ENCODE measurements at regions not wholly inside any gene's neighbourhood (a gene's known extent, or its start where the extent isn't known, plus 50 kb on each side); places are given as distances from the start of the nearest gene placed in this dataset.

DNA sequence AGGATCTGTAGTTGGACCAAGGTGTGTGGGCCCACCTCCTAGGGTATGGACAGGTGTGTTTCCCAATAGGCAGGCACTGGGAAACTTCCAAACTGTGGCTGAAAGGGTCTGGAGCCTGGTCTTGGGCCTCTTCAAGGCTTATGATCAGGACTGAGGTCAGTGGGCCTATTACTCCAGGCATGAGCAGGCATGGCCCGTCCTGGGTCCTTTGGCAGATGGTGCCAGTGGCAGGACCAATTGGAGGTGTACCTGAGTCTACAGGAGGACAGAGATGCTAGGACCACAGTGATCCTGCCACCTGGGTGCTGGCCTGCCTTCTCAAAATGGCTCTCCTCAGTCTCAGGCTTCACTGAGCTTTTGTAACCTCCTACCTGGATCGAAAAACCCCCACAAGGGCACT, 95.4 kb downstream of the RAB18 start:
- no peak for DNase-seq (ENCODE audit: low read depth)
- no peaks in the 10 kb centered on the region for H3K27me3 ChIP-seq (replicated peaks; ENCODE audit: control insufficient read depth, insufficient read depth, low read length)
- H3K36me3 ChIP-seq (ENCODE audit: control insufficient read depth, insufficient read depth, low read length, severe bottlenecking): no peaks in the 10 kb centered on the region
- no peak overlapping the region for H3K4me3 ChIP-seq (ENCODE audit: low read length)
- no peak overlapping the region for H3K9ac ChIP-seq (ENCODE audit: low read length)
- peaks cover 18% of the 10 kb centered on the region for H3K9me3 ChIP-seq (ENCODE audit: control insufficient read depth, low read length)
- H3K4me1 ChIP-seq (ENCODE audit: control insufficient read depth, insufficient read depth, low read length): no peaks in the 10 kb centered on the region

DNA sequence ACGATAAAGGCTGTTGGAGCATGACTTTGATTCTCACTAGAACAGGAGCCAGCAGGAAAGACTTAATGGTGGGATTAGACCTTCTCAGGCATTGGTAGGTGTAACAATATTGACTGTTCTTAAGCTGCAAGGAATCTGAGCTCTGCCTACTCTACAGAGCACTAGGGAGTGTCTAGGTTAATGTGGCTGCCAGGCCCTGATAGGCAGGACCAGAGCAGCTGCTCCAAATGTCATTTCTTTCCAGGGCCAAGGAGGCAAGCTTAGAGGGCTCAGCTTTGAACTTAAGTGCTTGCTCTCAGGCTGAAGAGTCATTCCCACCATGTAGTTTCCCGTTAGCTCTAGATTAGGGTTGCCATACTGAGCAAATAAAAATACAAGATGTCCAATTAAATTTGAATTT, 96.8 kb downstream of the RAB18 start:
- Histone ChIP-seq H3K9ac (ENCODE audit: low read length) (no peak overlapping the region), H3K9me3 (ENCODE audit: control insufficient read depth, low read length) (peaks cover 5% of the 10 kb centered on the region), H3K27me3 (replicated peaks; ENCODE audit: control insufficient read depth, insufficient read depth, low read length) (no peaks in the 10 kb centered on the region), H3K36me3 (ENCODE audit: control insufficient read depth, insufficient read depth, low read length, severe bottlenecking) (no peaks in the 10 kb centered on the region), H3K4me3 (ENCODE audit: low read length) (no peak overlapping the region), H3K4me1 (ENCODE audit: control insufficient read depth, insufficient read depth, low read length) (no peaks in the 10 kb centered on the region)
- DNase-seq (ENCODE audit: low read depth): no peak

DNA sequence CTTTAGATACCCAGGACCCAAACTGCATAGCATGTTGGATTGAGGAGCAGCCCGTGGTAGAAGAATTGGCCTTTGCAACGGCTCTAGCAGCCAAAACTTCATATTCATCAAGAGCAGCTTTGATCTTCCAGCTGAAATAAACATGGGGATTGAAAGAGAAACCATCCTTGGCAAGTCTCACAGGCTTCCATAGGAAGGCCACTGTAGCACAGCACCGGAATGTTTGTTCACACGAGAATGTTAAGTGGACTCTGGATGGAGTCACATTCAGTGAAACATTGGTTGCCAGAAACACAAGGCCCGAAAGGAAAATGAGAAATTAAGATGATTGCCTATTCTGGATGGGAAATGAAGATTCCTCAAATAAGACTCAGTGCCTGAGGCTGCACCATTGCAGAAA, 97.4 kb downstream of the RAB18 start:
- Histone ChIP-seq H3K4me3 (ENCODE audit: low read length) (no peak overlapping the region), H3K36me3 (ENCODE audit: control insufficient read depth, insufficient read depth, low read length, severe bottlenecking) (no peaks in the 10 kb centered on the region), H3K4me1 (ENCODE audit: control insufficient read depth, insufficient read depth, low read length) (no peaks in the 10 kb centered on the region), H3K27me3 (replicated peaks; ENCODE audit: control insufficient read depth, insufficient read depth, low read length) (no peaks in the 10 kb centered on the region), H3K9me3 (ENCODE audit: control insufficient read depth, low read length) (peaks cover under 1% of the 10 kb centered on the region), H3K9ac (ENCODE audit: low read length) (no peak overlapping the region)
- DNase-seq (ENCODE audit: low read depth): no peak

DNA sequence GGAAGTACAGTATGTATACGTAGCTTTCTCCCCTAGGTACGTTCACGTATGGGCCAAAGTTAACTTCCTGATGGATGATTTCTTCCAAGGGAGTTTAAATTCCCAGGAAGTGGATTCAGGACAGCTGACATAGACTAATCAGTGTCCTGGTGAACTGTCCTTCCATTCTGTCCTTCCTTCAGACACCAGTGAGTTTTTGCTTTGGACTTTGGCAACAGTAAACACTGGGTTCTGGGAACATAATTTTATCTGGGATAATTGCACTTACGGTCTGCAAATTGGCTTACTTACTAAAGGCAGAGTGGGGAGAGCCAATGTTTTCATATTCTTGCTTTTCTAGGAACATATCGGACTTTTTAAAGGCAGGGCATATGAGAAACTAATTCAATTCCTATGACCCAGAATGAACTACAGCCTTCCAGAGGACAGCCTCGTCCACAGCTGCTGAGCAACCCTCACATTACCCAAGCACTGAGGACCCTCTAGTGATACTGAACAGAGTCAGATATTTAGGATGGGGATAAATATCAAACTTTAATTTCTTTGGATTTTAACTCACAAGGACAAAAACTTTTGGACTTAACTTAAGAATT, 97.9 kb downstream of the RAB18 start:
- Histone ChIP-seq H3K9ac (ENCODE audit: low read length) (no peak overlapping the region), H3K27me3 (replicated peaks; ENCODE audit: control insufficient read depth, insufficient read depth, low read length) (no peaks in the 10 kb centered on the region), H3K4me3 (ENCODE audit: low read length) (no peak overlapping the region), H3K36me3 (ENCODE audit: control insufficient read depth, insufficient read depth, low read length, severe bottlenecking) (no peaks in the 10 kb centered on the region), H3K9me3 (ENCODE audit: control insufficient read depth, low read length) (no peaks in the 10 kb centered on the region), H3K4me1 (ENCODE audit: control insufficient read depth, insufficient read depth, low read length) (no peaks in the 10 kb centered on the region)
- no peak for DNase-seq (ENCODE audit: low read depth)

DNA sequence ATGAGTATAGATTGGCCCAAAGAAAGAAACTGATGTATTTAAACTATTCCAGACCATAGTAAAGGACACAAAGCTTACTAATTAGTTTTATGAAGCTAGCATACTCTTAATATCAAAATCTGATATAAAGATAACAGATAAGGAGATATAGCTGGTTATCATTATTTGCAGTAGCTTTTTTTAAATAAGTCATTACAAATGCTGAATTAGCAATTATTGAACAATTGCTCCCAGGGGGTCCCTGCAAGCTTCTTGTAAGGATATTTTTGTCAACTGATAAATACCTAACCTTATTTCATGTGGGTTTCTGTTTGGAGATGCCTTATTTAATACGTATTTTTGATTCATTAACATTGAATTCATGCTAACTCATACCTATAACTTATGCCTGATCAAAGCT, 99.0 kb downstream of the RAB18 start:
- H3K9me3 ChIP-seq (ENCODE audit: control insufficient read depth, low read length): no peaks in the 10 kb centered on the region
- H3K36me3 ChIP-seq (ENCODE audit: control insufficient read depth, insufficient read depth, low read length, severe bottlenecking): no peaks in the 10 kb centered on the region
- no peak for DNase-seq (ENCODE audit: low read depth)
- no peak overlapping the region for H3K9ac ChIP-seq (ENCODE audit: low read length)
- no peak overlapping the region for H3K4me3 ChIP-seq (ENCODE audit: low read length)
- no peaks in the 10 kb centered on the region for H3K27me3 ChIP-seq (replicated peaks; ENCODE audit: control insufficient read depth, insufficient read depth, low read length)
- H3K4me1 ChIP-seq (ENCODE audit: control insufficient read depth, insufficient read depth, low read length): no peaks in the 10 kb centered on the region

DNA sequence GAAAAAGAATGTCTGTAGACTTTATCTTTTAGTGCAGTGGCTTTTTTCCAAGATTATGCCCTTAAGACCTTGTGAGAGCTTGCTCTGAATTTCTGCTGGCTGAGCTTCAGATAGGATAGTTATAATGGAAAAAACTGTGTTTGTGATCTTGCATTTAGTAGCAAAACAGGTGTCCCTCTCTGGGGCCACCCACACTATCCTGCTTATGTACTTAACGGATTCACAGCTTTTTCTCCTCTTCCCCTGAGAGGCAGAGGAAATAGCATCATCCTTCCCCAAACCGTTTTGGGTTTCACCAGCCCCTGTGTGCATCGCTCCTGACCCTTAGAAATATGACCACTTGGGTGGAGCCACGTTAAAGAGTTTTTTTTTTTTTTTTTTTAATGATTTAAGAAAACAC, 101.2 kb downstream of the RAB18 start:
- Histone ChIP-seq H3K4me3 (ENCODE audit: low read length) (no peak overlapping the region), H3K9ac (ENCODE audit: low read length) (no peak overlapping the region), H3K9me3 (ENCODE audit: control insufficient read depth, low read length) (no peaks in the 10 kb centered on the region), H3K27me3 (replicated peaks; ENCODE audit: control insufficient read depth, insufficient read depth, low read length) (no peaks in the 10 kb centered on the region), H3K36me3 (ENCODE audit: control insufficient read depth, insufficient read depth, low read length, severe bottlenecking) (no peaks in the 10 kb centered on the region), H3K4me1 (ENCODE audit: control insufficient read depth, insufficient read depth, low read length) (no peaks in the 10 kb centered on the region)
- no peak for DNase-seq (ENCODE audit: low read depth)

DNA sequence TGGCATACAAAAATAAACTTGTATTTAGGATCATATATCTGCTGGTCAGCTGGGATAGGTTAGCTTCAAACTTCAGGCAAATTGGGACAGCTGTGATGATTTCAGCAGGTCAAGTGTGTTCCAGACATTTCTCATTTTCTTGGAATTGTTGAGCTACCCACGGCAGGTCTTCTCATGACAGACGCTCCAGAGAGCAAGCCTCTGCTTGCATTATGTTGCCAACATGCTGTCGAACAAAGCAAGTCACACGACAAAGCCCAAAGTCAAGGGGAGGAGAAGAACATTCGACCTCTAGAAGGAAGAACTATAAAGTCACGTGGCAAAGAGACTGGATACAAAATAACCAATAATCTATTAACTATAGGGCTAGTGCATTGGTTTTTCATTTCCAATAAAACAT, 103.5 kb downstream of the RAB18 start:
- no peak overlapping the region for H3K4me3 ChIP-seq (ENCODE audit: low read length)
- H3K36me3 ChIP-seq (ENCODE audit: control insufficient read depth, insufficient read depth, low read length, severe bottlenecking): no peaks in the 10 kb centered on the region

DNA sequence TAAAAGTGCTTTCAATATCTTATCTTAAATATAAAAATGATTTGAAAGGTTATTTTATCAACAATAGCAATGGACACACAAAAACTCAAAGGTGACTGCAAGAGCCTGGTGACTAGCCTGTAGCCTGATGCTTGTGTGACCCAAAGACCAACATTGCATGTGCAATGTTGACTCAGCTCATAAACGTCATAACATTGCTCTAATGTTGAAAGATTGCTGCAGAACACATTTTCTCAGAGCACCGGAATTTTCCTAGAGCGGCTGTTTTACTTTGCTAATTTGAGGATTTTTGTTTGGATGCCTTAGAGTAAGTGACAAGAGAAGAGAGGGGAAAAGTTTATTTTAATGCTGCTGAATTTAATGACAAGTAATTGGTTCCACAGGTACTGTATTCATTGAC, 107.1 kb downstream of the RAB18 start:
- Histone ChIP-seq H3K9ac (ENCODE audit: low read length) (no peak overlapping the region), H3K4me1 (ENCODE audit: control insufficient read depth, insufficient read depth, low read length) (peaks cover 9% of the 10 kb centered on the region), H3K36me3 (ENCODE audit: control insufficient read depth, insufficient read depth, low read length, severe bottlenecking) (no peaks in the 10 kb centered on the region), H3K27me3 (replicated peaks; ENCODE audit: control insufficient read depth, insufficient read depth, low read length) (no peaks in the 10 kb centered on the region), H3K4me3 (ENCODE audit: low read length) (no peak overlapping the region), H3K9me3 (ENCODE audit: control insufficient read depth, low read length) (no peaks in the 10 kb centered on the region)
- peak; percentile 90 for DNase-seq (ENCODE audit: low read depth)

More for the DNA sequence above, 103.5 kb downstream of the RAB18 start:
- Histone ChIP-seq H3K4me1 (ENCODE audit: control insufficient read depth, insufficient read depth, low read length) (peaks cover 9% of the 10 kb centered on the region), H3K27me3 (replicated peaks; ENCODE audit: control insufficient read depth, insufficient read depth, low read length) (no peaks in the 10 kb centered on the region), H3K9ac (ENCODE audit: low read length) (no peak overlapping the region), H3K9me3 (ENCODE audit: control insufficient read depth, low read length) (no peaks in the 10 kb centered on the region)
- no peak for DNase-seq (ENCODE audit: low read depth)

DNA sequence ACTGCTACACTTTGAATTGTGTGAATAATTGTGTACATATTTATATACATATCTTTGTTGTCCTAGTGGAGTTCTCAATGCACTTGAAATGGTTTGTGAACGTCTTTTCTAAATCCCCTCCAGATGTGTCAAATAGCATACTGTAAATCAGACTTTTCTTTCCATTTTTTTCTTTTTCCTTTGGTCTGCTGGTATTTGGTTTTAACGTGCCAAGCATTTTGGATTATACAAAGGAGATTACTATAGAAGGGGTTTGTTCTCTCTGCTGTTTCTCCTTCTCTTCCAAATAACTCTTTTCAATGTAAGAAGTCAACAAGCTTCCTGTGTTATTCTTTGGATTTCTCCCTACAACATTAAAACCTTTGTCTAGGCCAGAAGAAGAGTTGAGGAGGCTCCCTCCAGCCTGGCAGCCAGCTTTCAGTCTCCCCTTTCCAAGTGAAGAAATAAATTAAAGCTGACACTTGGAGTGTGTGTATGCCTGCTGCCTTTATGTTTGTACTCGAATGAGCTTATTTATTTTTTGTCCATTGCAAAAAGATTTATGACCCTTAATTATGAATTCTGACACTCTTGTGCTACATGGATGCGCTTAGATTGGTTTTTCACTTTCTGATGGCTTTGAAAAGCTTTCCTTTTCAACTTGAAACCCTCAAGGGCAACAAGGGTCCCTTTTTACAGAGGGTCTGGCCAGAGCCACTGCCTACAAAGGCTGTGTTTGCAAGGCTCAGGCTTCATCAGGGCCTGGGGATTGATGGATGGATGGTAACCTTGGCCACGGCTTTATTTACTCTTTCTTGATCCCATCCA, 107.8 kb downstream of the RAB18 start:
- no peaks in the 10 kb centered on the region for H3K27me3 ChIP-seq (replicated peaks; ENCODE audit: control insufficient read depth, insufficient read depth, low read length)
- peak; percentile 24 for DNase-seq (ENCODE audit: low read depth)

DNA sequence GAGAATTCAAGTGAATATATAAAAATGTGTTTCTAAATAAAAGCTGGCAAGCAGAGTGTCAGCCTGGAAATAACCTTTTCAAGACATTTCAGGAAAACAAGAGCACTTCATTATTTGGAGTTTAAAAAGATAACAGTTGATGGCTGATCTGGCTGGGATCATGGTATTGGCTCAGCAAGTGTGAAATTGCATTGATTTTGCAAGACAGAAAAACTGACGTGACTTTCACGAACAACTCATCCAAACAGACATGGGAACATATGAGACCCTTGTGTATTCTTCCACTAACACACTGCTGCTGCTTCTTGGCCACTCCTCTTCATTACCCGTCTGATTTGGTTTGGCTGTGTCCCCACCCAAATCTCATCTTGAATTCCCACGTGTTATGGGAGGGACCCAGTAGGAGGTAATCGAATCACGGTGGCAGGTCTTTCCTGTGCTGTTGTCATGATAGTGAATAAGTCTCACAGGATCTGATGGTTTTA, 108.5 kb downstream of the RAB18 start:
- no peak overlapping the region for H3K9ac ChIP-seq (ENCODE audit: low read length)
- no peaks in the 10 kb centered on the region for H3K9me3 ChIP-seq (ENCODE audit: control insufficient read depth, low read length)
- H3K4me3 ChIP-seq (ENCODE audit: low read length): no peak overlapping the region
- H3K36me3 ChIP-seq (ENCODE audit: control insufficient read depth, insufficient read depth, low read length, severe bottlenecking): no peaks in the 10 kb centered on the region
- H3K4me1 ChIP-seq (ENCODE audit: control insufficient read depth, insufficient read depth, low read length): peaks cover 9% of the 10 kb centered on the region
- no peak for DNase-seq (ENCODE audit: low read depth)
- H3K27me3 ChIP-seq (replicated peaks; ENCODE audit: control insufficient read depth, insufficient read depth, low read length): peaks cover 5% of the 10 kb centered on the region

More for the DNA sequence above, 107.8 kb downstream of the RAB18 start:
- Histone ChIP-seq H3K4me3 (ENCODE audit: low read length) (no peak overlapping the region), H3K4me1 (ENCODE audit: control insufficient read depth, insufficient read depth, low read length) (peaks cover 9% of the 10 kb centered on the region), H3K9me3 (ENCODE audit: control insufficient read depth, low read length) (no peaks in the 10 kb centered on the region), H3K36me3 (ENCODE audit: control insufficient read depth, insufficient read depth, low read length, severe bottlenecking) (no peaks in the 10 kb centered on the region), H3K9ac (ENCODE audit: low read length) (no peak overlapping the region)

DNA sequence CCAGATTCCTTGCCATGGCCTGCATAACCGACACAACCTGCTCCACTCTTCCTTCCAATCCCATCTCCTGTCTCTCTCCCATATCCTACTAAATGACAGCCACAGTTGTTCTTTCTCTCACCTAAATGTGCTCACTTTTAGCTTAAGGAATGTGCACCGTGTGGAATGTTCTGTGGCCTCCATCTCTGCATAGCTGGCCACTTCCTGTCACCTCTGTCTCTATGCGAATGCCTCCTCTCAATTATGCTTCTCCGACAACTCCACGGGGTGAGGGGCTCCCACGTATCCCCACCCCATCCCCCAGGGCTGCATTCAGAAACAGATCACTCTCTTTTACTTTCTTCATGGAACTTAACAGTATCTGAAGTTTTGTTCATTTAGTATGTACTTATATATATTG, 110.7 kb downstream of the RAB18 start:
- H3K4me3 ChIP-seq (ENCODE audit: low read length): no peak overlapping the region
- H3K36me3 ChIP-seq (ENCODE audit: control insufficient read depth, insufficient read depth, low read length, severe bottlenecking): no peaks in the 10 kb centered on the region
- DNase-seq (ENCODE audit: low read depth): no peak
- H3K9ac ChIP-seq (ENCODE audit: low read length): no peak overlapping the region
- peaks cover 17% of the 10 kb centered on the region for H3K4me1 ChIP-seq (ENCODE audit: control insufficient read depth, insufficient read depth, low read length)
- H3K9me3 ChIP-seq (ENCODE audit: control insufficient read depth, low read length): no peaks in the 10 kb centered on the region
- peaks cover 6% of the 10 kb centered on the region for H3K27me3 ChIP-seq (replicated peaks; ENCODE audit: control insufficient read depth, insufficient read depth, low read length)
